ENCODE measurements at regions not wholly inside any gene's neighbourhood (a gene's known extent, or its start where the extent isn't known, plus 50 kb on each side); places are given as distances from the start of the nearest gene placed in this dataset.

DNA sequence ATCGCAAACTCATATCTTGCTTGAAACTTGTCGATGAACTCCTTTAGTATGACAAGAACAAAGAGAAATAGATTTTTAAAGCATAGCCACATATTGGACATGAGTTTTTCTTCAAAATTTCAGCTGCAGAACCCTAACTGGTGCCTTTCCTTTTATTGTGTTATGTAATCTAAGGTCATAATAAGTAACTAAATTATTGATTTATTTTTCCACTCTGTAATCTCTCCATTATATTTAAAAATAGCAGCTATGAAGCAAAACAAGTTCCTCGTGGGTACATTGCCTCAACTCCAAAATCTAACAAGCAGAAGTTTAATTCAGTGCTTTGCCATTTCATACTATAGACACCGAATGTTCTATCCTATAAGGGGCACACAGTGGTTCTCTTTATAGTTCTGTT lies 159.2 kb upstream of the PRSS1 start (continued):
- TF ChIP-seq EHMT2 (IDR thresholded peaks at IDR 0.05; ENCODE audit: borderline replicate concordance, low read depth, low read length): no peak

DNA sequence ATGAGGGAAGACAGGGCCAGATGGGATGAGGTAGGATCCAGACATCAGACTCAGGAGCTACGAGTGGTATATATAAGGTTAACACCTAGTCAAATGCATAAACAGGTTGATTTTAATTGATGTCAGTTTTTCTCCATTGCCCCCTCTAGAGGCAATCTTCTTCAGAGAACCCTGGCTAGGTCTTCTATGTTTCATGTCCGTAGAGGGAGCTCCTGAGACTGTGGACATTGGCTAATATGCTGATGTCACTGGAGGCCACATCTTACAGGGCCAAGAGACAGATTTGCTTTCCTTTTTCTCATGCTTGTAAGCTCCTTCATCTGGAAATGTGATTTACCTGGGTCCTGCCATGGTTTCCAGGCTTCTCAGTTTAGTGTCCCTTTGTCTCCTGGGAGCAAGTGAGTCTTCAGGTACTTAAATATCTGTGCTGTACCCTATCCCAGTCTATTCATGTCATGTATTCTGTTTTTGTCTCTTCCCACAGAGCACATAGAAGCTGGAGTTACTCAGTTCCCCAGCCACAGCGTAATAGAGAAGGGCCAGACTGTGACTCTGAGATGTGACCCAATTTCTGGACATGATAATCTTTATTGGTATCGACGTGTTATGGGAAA lies 161.6 kb upstream of the PRSS1 start:
- H3K9ac ChIP-seq (ENCODE audit: insufficient read depth, low read depth, low read length): no peak overlapping the region
- no TSS peak for BruUV-seq (replicated peaks)
- peak; percentile 60 for DNase-seq (ENCODE audit: low spot score)
- H3K4me3 ChIP-seq (replicated peaks in 1 of 3; ENCODE audit: insufficient read depth in 1 of 3, low read depth in 2 of 3, low read length in 3 of 3): no peak overlapping the region
- H4K20me1 ChIP-seq (ENCODE audit: insufficient read depth, low read length): no peaks in the 10 kb centered on the region
- H3K27me3 ChIP-seq (ENCODE audit: control insufficient read depth in 1 of 2, insufficient read depth in 2 of 2, low read length in 2 of 2): no peaks in the 10 kb centered on the region; a peak in 1 of 5 replicates
- no peaks in the 10 kb centered on the region for H3K9me3 ChIP-seq (ENCODE audit: low read length)
- H3K4me1 ChIP-seq (ENCODE audit: insufficient read depth, low read length): no peaks in the 10 kb centered on the region
- ChIA-PET POLR2A (no interaction called here), CTCF (ENCODE audit: low intra/inter-chr PET ratio, low total read pairs) (no interaction called here)
- H3K27ac ChIP-seq (ENCODE audit: extremely low read length, insufficient read depth, low read length): no peak overlapping the region
- H3K79me2 ChIP-seq (ENCODE audit: insufficient read depth, low read length): no peaks in the 10 kb centered on the region
- 30% methylated on average over 4 of the region's 5 CpGs for WGBS (ENCODE audit: low lambda C conversion rate)
- H3K36me3 ChIP-seq (replicated peaks in 1 of 2; ENCODE audit: control insufficient read depth in 1 of 2, insufficient read depth in 2 of 2, low read length in 2 of 2): no peaks in the 10 kb centered on the region
- intact Hi-C loops (cut with micrococcal nuclease; ENCODE audit: unreplicated experiment) (no loop called here), in situ Hi-C loops (cut with HindIII; ENCODE audit: extremely low pct_ligation_motif_present, low pct_unique_long_range_greater_than_20kb) (no loop called here)
- ATAC-seq: peak; percentile 100
- no peak for FAIRE-seq
- H3K4me2 ChIP-seq (ENCODE audit: low read depth, low read length): no peak overlapping the region
- no peak overlapping the region for H2AFZ ChIP-seq (ENCODE audit: low read length)
- TF ChIP-seq XRCC5 (optimal IDR thresholded peaks at IDR 0.05; ENCODE audit: low read length): peak; percentile 37
- TF ChIP-seq TEAD3 (CRISPR knock-in tag; optimal IDR thresholded peaks at IDR 0.05; ENCODE audit: borderline replicate concordance): no peak
- TF ChIP-seq FOXK1 (CRISPR knock-in tag; IDR thresholded peaks at IDR 0.05; ENCODE audit: borderline replicate concordance, low read depth): no peak
- TF ChIP-seq, protein P1, sequence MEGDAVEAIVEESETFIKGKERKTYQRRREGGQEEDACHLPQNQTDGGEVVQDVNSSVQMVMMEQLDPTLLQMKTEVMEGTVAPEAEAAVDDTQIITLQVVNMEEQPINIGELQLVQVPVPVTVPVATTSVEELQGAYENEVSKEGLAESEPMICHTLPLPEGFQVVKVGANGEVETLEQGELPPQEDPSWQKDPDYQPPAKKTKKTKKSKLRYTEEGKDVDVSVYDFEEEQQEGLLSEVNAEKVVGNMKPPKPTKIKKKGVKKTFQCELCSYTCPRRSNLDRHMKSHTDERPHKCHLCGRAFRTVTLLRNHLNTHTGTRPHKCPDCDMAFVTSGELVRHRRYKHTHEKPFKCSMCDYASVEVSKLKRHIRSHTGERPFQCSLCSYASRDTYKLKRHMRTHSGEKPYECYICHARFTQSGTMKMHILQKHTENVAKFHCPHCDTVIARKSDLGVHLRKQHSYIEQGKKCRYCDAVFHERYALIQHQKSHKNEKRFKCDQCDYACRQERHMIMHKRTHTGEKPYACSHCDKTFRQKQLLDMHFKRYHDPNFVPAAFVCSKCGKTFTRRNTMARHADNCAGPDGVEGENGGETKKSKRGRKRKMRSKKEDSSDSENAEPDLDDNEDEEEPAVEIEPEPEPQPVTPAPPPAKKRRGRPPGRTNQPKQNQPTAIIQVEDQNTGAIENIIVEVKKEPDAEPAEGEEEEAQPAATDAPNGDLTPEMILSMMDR (CRISPR knock-in tag; IDR thresholded peaks at IDR 0.05): peak; percentile 57
- peak; percentile 73 for TF ChIP-seq CEBPG (CRISPR knock-in tag; IDR thresholded peaks at IDR 0.05)
- TF ChIP-seq HDAC6 (IDR thresholded peaks at IDR 0.05; ENCODE audit: low read depth, low read length): no peak
- TF ChIP-seq, protein P2, sequence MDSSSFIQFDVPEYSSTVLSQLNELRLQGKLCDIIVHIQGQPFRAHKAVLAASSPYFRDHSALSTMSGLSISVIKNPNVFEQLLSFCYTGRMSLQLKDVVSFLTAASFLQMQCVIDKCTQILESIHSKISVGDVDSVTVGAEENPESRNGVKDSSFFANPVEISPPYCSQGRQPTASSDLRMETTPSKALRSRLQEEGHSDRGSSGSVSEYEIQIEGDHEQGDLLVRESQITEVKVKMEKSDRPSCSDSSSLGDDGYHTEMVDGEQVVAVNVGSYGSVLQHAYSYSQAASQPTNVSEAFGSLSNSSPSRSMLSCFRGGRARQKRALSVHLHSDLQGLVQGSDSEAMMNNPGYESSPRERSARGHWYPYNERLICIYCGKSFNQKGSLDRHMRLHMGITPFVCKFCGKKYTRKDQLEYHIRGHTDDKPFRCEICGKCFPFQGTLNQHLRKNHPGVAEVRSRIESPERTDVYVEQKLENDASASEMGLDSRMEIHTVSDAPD (CRISPR knock-in tag; IDR thresholded peaks at IDR 0.05): no peak
- no peak for TF ChIP-seq ZKSCAN5 (CRISPR knock-in tag; IDR thresholded peaks at IDR 0.05)
- no peak for TF ChIP-seq GTF2F1 (IDR thresholded peaks at IDR 0.05; ENCODE audit: low read length)
- no peak for TF ChIP-seq ZIK1 (CRISPR knock-in tag; IDR thresholded peaks at IDR 0.05; ENCODE audit: borderline replicate concordance, low read depth)
- no peak for TF ChIP-seq HHEX (CRISPR knock-in tag; IDR thresholded peaks at IDR 0.05)
- no peak for TF ChIP-seq MBNL3 (CRISPR knock-in tag; conservative IDR thresholded peaks at IDR 0.05)
- TF ChIP-seq RFX5 (IDR thresholded peaks at IDR 0.05; ENCODE audit: low read depth, low read length): no peak
- TF ChIP-seq ELF3 (CRISPR knock-in tag; IDR thresholded peaks at IDR 0.05): no peak
- no peak for TF ChIP-seq HNRNPL (IDR thresholded peaks at IDR 0.05; ENCODE audit: low read depth, low read length)
- TF ChIP-seq RARA (CRISPR knock-in tag; IDR thresholded peaks at IDR 0.05): no peak
- TF ChIP-seq ZNF720 (CRISPR knock-in tag; IDR thresholded peaks at IDR 0.05): no peak
- no peak for TF ChIP-seq ZNF180 (CRISPR knock-in tag; IDR thresholded peaks at IDR 0.05; ENCODE audit: borderline replicate concordance, low read depth)
- TF ChIP-seq TMF1 (CRISPR knock-in tag; IDR thresholded peaks at IDR 0.05; ENCODE audit: low read depth): no peak
- TF ChIP-seq, protein P3, sequence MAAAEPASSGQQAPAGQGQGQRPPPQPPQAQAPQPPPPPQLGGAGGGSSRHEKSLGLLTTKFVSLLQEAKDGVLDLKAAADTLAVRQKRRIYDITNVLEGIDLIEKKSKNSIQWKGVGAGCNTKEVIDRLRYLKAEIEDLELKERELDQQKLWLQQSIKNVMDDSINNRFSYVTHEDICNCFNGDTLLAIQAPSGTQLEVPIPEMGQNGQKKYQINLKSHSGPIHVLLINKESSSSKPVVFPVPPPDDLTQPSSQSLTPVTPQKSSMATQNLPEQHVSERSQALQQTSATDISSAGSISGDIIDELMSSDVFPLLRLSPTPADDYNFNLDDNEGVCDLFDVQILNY (CRISPR knock-in tag; conservative IDR thresholded peaks at IDR 0.05): no peak
- no peak for TF ChIP-seq GATAD1 (CRISPR knock-in tag; IDR thresholded peaks at IDR 0.05)
- TF ChIP-seq HES4 (CRISPR knock-in tag; IDR thresholded peaks at IDR 0.05; ENCODE audit: borderline replicate concordance): no peak
- 0 out of 2 replicates have a peak, but pooled peaks have one; percentile 4 for TF ChIP-seq FOSL2 (CRISPR knock-in tag; IDR thresholded peaks at IDR 0.05)
